GM19438 (cell line): ENCODE measurements at regions not wholly inside any gene's neighbourhood (a gene's known extent, or its start where the extent isn't known, plus 50 kb on each side); places are given as distances from the start of the nearest gene placed in this dataset.

ENCODE experiments used
- ATAC-seq: cut with Tn5 transposase; IDR thresholded peaks from one replicate; pipeline ENCODE4 v1.9.1; 2021; ENCODE audit warnings: low read depth; ENCODE audit not compliant: unreplicated experiment

DNA sequence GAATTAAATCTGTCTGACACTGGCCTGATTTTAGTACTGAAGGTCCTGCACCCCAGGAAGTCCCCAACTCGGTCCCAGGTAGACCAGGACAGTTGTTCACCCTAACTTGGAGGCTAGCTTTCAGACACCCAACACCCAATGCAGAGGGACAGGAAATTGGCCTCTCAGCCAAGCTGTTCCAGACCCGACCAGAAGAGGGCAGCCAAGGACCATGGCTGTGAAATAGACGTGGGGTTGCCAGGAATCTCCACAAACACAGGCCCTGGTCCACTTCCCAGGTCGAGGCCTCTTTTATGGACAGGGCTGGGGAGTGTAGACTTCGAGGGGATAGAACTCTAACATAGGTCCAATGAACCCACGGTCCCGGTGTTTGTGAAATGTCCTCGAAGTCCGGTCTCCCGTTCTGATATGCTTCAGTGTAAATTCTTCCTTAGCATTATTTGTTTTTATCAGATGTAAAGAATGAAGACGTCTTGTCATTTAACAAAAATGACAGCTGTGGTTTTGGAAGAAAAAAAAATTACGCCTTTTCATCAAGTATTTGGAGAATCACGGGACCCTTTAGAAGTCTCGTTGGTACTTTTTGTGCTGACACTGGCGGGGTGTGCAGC lies 260.3 kb upstream of the ADAMTS16 start:
- ATAC-seq = peak; percentile 77

DNA sequence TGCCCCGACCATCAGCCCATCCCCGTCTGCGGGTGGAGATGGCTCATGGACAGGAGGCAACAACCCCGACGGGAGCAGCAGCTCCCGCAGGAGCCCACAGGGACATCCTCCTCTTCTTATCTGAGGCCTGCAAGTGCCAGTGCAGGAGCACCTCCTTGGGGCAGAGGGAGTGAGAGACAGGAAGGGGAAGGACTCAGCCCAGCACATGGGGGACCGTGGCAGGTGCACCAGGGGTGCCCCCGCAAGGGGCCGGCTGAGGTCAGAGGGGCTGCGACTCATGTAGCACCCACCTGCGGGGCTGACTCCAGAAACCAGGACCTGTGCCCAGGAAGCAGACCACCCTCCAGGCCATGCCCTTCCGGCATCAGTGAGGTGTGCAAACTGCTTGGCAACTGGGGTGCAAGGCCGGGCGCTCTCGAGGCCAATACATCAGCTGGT lies 259.8 kb upstream of the ADAMTS16 start:
- no peak for ATAC-seq

DNA sequence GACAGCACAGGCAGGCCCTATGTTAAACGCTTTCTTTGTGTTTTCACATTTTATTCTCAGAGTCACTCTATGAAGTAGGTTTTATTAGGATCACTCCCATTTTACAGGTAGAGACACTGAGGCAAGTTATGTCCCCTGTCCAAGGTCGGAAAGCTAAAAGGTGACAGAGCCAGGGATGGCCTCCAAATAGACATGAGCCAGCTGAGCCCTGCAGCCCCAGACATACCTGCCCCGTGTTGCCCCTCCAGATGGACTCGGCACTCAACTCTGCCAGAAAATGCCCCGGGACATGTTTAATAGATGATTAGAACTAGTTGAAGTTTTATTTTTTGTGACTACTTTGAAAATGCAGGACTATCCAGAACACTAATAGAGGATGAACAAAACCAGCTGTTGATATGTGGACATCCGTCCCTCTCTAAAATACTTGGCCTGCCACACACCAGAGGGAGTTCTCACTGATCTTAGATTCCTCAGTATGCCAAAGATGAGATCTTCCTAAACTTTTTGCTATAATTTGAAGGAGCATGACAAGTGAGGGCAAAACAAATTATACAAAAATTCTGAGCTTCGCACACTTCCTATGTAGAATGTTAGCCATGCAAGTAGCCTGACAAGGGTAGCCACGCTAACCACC lies 258.6 kb upstream of the ADAMTS16 start:
- ATAC-seq = no peak

DNA sequence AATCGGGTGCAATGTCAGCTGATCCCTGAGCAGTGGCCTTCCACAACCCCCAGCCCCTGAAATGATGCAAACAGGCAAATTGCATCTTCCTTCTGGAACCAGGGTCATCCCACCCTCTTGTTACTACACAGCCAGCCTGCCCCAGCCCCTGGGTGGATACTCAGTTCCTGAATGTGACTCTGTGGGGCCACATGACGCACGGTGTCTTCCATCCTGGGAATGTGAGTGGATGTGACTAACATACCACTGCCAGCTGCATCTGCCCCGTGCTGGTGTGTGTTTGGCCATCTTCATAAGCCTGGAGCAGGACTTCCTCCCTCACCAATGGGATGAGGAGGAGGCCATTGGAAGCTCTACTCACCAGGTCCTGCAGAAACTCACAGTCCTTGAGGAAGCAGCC lies 257.9 kb upstream of the ADAMTS16 start:
- no peak for ATAC-seq

DNA sequence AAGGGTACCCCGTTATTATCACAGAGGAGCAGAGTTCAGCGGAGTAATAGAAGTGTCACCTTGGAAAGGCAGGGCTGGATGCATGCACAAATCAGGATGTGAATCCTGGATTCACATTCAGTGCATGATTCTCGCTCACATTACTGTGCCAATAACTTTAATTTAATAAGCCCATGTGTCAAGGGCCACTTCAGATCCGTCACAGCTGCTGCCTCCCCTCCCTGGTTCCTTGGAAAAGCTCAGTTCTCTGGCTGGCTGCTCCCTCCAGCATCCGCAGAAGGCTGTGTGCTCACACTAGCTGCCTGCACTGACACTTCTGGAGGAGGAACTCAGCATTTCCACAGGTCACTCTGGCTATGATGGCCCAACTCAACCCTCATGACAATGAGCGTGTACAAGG lies 256.8 kb upstream of the ADAMTS16 start:
- ATAC-seq = no peak

DNA sequence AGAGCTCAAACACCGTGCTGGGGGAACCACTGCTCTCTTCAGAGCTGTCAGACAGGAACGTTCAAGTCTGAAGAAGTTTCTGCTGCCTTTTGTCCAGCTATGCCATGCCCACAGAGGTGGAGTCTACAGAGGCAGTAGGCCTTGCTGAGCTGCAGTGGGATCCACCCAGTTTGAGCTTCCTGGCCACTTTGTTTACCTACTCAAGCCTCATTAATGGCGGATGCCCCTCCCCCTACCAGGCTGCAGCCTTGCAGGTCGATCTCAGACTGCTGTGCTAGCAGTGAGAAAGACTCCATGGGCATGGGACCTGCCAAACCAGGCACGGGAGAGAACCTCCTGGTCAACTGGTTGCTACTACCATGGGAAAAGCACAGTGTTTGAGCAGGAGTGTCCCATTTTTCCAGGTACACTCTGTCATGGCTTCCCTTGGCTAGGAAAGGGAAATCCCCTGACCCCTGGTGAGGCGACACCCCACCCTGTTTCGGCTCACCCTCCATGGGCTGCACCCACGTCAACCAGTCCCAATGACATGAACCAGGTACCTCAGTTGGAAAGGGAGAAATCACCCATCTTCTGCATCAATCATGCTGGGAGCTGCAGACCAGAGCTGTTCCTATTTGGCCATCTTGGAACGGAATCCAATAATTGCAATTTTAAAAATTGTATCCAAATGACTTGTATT lies 246.9 kb upstream of the ADAMTS16 start:
- no peak for ATAC-seq

DNA sequence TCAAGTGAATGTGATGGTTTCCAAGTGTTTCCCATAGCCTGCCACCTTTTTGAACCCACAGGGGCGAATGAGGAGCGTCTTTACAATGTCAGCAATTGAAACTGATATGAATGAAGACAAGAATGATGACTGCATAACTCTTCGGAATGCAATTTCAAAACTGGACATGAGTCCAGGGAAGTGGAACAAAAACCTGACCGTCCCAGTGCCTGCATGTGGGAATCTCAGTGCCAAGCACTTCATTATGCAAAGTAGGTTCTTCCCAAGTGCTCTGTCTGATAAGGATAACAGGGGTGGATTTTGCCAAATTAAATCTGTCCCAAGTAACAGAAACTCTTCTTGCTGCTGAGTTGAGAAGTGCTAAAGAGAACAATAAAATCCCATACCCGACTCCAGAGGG lies 243.8 kb upstream of the ADAMTS16 start:
- ATAC-seq = no peak

DNA sequence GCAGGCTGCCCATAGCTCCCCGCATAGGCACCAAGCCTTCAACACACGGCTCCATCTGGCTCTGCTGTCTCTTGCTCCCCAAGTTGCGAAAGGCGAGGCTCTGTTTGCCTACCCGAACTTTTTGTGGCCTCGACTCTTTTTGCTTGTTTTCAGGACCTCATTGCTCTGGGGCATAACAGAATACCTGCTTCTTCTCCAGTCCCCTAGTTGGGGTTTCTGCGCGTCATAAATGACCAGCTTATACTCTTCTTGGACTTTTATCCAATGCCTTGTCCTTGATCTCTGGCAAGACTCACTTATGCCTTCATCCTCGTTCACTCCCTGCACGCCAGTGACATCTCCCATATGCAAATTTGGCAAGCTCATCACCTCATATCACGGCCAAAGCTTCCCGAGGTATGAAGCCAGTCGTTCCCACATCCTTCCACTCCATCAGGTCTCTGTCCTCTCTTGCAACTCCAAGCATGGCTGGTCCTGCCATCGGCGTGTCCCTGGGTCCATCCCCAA lies 238.8 kb upstream of the ADAMTS16 start:
- no peak for ATAC-seq

DNA sequence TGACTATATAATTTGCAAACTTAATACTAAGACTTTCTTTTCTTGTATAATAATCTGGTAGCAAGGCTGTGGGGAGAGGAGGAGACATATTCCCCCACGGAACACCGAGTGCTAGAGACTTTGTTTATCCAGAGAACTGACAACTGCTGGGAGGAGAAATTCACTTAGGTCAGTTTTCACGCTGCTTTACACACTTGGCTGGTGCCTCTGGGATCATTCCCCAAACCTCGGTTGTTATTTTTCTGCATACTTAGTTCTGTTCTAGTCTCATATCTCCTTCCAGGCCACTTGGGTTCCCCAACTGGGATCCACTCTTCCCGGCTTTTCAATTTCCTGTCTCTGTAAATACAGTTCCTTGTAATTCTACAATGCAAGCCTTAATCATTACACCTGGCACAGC lies 238.2 kb upstream of the ADAMTS16 start:
- ATAC-seq = no peak

DNA sequence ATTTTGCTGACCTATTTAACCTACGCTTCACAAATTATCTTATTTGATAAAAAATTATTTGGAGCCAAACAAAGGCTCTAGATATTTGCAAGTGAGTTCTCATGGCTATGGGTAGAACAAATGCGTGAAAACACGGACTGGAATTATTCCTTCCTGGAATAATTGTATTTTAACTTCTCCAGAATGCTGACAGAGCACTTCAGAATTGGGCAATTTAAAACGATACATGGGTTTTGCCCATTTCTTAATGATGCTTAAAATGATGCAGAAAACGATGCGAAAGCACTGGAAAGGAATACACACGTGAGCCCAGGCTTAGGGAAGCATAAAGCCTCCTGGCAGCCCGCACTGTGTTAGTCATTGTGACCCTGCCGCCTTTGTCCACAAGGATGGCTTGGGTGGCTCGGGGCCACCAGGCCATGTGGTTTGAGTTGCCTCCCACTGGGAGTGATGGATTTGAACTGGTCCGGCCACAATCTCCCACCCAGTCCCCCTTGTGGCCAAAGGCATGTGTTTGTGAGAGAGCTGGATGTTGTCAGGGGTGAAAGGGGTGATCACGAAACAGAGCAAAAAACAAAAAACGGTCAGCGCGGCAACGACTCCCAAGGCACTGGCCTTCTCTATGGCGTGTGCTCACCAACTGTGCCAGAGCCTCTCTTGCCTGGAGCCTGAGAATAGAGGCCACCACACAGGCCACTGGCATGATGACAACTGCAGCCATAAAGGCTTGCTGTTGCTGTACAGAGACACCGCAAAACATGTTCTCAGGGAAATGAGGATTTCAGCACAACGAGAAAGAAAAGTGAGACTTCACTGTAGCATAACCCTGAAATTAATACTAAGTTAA lies 234.2 kb upstream of the ADAMTS16 start:
- no peak for ATAC-seq

DNA sequence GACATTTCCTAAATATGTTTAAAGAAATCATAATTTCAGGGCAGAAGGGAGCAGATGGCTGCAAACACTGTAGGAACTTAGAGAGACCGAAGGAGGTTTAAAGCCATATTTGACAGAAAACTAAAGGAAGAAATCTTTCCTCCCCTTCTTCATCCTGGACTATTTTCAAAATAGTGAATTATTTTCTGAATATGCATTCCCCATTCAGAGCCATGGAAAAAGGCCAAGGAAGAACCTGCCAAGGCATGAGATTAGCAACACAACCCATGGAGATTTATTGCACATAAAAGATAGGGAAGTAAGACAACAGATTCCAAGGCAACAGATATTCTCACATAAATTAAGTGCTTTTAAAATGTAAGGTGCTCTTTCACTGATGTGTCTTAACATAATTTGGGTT lies 233.3 kb upstream of the ADAMTS16 start:
- no peak for ATAC-seq

DNA sequence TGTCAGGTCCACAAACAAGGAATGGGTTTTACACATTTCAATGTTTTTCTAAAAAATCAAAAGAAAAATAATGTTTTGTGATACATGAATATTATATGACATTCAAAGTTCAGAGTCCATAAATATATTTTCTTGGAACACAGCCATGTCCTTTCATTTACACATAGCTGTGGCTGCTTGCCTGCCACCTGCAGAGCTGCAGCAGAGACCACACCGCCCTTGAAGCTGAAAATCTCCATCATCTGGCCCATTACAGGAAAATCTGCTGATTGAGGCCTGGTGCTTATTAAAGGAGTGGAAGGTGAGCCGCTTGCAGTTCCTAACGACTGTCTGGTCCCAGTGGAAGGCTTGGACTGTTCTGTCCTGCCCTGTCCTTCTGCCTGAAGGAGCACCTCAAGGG lies 232.6 kb upstream of the ADAMTS16 start:
- ATAC-seq = no peak

DNA sequence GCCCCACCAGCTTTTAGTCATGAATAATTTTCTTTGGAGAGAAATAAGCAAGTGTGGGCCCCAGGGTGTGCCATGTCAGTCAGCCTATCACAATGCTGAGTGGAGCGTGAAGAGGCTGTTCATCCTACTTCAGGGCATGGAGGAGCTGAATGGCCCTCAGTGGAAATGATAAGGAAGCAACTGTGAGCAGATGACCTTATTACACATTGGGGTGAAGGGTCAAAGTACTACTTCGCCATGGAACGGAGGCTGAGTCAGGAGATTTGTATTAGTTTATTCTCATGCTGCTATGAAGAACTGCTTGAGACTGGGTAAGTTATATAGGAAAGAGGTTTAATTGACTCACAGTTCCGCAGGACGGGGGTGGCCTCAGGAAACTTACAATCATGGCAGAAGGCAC lies 231.0 kb upstream of the ADAMTS16 start:
- ATAC-seq = no peak

DNA sequence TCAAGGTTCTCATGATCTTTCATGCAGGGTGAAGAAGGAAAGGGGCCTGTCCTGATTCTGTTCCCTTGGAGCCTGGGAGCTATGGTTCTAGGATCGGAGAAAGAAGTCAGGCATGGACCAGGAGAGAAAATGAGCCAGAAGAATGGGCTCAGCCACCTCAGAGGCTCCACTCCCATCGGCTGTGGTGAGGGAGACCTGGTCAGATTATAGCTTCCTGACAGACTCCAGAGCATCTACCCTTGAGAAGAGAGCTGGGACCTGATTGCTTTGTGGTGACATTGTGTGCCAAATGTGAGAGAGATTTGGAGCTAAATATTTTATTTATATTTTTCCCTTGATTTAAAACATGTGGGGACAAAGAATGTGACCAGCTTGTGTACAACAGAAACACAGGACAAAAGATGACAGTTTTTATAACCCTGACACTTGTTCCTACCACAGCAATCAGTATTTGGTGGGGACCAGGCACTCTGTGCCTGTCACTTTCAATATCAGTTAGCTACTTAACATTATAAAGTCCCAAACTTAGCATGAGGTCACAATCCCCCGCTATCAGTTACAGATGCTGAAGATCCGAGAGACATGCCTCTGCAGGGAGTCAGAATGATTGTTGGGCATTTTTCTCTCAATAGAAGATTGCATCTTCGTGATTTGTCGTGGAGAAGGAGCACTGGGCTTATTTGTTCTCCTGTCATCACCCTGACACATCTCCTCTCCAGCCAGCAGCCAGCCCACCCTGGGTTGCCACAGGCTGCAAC lies 228.3 kb upstream of the ADAMTS16 start:
- no peak for ATAC-seq

DNA sequence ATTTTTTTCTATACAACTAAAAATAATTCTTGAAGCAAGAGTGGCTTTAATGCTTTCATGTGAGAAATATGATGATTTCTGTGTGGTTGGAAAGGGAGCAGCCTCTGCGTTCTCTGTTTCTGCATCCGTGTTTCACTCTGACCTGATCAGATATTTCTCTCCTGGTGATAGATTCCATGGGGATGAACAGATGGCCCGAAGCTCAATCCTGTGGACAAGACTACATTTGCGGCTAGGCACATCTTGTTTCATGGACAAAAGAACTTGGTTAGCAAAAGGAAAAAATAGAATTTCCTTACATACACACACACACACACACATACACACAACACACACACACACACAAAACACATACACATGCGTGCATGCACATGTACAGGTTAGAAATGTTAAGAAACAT lies 218.2 kb upstream of the ADAMTS16 start:
- no peak for ATAC-seq

DNA sequence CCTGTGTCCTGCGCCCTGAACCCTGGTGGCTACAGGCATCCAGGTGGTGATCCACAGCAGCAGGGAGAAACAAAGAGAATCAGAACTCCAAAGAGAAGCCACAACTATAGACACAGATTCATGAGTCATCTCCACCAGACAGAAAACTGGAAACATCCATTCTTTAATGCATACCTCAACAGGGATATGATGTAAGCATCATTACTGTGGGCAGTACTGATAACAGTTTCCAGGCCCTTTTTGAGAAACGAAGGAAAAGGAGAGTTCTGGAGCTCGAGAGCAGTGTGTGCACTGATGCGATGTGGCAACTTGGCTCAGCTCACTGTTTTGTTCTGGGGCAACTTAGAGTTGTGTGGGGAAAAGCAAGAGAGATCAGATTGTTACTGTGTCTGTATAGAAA lies 215.6 kb upstream of the ADAMTS16 start:
- no peak for ATAC-seq

DNA sequence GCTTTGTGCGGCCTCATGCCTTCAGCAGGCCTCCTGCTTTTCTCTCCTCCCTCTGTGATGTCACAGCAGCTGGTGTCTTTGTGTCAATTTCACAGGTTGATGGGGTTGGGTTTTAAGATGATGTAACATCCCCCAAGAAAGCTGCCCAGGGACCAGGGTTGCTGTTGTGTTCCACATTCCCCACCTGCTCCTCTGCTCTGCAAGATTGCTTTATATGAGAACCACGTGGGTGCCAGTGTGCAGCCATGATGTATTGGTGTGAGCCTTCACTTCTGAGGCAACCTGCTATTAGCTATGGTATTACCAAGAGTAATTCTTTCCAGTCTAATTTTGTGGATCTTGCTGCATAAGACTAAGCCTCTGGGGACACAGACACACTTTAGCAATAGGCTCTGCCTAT lies 213.0 kb upstream of the ADAMTS16 start:
- ATAC-seq = no peak

DNA sequence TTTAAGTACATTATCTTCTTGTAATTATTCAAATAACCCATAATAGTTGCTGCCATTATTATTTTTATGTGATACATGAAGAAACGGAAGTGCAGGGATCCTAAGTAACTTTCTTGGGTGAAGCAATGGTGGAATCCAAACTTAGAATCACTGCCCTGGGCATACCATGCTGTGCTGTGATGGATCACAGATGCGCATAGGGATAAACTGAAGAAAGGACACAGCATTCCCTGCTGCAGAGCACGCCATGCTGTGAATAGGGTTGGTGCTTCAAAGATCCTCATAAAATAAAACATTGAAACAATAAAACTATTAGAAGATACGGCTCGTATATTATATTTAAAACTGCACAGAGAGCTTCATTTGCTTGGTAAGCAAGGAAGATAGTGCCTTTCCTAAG lies 211.7 kb upstream of the ADAMTS16 start:
- no peak for ATAC-seq

DNA sequence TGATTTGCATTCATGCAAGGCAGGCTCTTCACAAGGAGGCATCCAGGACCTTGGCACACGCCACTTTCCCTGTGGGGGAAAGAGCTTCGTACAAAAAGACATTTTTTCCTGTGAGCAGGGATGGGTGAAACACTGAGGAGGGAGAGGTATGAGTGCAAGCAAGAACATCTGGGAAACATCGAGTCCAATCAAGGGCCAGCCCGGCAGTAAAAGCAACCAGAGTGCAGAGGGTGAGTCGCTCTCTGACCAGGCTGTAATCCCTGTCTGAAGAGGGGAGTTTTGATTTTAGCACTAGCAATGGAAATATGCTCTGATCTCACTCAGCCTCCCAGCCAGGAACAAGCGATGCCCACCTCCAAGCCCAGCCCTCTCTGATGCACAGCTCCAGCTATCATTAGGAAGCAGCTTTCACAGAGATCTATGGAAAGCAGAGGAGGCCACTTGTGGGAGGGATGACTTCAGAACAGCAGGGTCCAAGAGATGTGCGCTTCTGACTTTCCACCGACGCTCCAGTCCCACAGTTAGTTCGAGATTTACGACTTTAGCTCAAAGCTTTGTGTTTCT lies 211.0 kb upstream of the ADAMTS16 start:
- ATAC-seq = no peak
